NB4 (cell line): ENCODE measurements at regions not wholly inside any gene's neighbourhood (a gene's known extent, or its start where the extent isn't known, plus 50 kb on each side); places are given as distances from the start of the nearest gene placed in this dataset.

Source experiments
- DNase-seq: peaks from one replicate; pipeline ENCODE4 v3.0.0; 2010; ENCODE audit warnings: low read depth
- H3K4me3 ChIP-seq: one replicate; pipeline ENCODE4 v1.5.1; 2011; ENCODE audit warnings: mild to moderate bottlenecking, low read depth, low read length, moderate library complexity
- MYC ChIP-seq: IDR thresholded peaks from 2 replicates; pipeline ENCODE4 v1.6.1; 2011; ENCODE audit warnings: low read depth, low read length
- POLR2A ChIP-seq: IDR thresholded peaks from 2 replicates; pipeline ENCODE4 v1.6.1; 2011; ENCODE audit warnings: mild to moderate bottlenecking; ENCODE audit not compliant: insufficient read length; ENCODE audit errors: extremely low read depth
- TF ChIP-seq, protein P1 (sequence below): IDR thresholded peaks from one replicate; pipeline ENCODE4 v1.5.1; 2012; ENCODE audit warnings: low read depth, low read length
- TF ChIP-seq, protein P2 (sequence below): IDR thresholded peaks from 2 replicates; pipeline ENCODE4 v1.6.1; 2011; ENCODE audit warnings: low read depth, low read length

DNA sequence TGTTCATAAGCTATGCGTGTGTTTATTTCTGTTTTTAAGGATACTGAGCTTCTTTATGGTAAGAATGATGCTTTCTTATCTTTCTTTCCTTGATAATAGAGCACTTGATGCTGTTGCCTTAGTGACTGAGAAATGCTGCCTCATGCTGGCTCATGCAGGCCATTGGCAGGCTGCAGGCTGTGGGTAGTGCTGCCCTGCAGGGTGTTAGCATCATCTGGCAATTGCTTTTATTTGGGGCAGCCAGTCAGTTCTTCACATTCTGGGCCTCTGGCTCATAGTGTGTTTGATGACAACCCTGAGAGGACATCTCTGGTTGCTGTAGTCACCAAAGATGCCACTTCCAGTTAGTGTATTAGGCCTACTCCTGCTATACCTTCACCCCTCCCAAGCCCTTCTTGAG is 66.2 kb upstream of the ONECUT1 start:
- no peak overlapping the region for H3K4me3 ChIP-seq
- no peak for TF ChIP-seq MYC
- TF ChIP-seq, protein P1, sequence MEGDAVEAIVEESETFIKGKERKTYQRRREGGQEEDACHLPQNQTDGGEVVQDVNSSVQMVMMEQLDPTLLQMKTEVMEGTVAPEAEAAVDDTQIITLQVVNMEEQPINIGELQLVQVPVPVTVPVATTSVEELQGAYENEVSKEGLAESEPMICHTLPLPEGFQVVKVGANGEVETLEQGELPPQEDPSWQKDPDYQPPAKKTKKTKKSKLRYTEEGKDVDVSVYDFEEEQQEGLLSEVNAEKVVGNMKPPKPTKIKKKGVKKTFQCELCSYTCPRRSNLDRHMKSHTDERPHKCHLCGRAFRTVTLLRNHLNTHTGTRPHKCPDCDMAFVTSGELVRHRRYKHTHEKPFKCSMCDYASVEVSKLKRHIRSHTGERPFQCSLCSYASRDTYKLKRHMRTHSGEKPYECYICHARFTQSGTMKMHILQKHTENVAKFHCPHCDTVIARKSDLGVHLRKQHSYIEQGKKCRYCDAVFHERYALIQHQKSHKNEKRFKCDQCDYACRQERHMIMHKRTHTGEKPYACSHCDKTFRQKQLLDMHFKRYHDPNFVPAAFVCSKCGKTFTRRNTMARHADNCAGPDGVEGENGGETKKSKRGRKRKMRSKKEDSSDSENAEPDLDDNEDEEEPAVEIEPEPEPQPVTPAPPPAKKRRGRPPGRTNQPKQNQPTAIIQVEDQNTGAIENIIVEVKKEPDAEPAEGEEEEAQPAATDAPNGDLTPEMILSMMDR: no peak
- TF ChIP-seq, protein P2, sequence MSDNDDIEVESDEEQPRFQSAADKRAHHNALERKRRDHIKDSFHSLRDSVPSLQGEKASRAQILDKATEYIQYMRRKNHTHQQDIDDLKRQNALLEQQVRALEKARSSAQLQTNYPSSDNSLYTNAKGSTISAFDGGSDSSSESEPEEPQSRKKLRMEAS: no peak
- TF ChIP-seq POLR2A: no peak
- DNase-seq: no peak

DNA sequence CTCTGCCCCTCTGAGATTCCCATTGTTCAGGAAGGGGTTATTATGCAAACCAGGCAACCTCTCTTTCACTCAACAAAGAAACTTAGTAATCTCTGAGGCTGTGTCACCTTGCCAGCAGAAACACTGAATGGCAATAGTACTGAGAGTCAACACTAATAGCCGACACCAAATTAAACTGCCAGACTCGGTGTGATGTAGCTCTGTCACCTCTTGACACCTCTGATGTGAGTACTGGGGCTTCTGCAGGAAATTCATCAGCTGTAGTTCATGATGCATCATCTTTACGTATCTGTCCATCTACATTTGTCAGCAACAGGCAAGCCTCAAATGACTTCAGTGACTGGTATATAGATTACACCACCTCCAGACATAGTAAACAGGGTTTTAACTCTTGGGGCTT is 65.0 kb upstream of the ONECUT1 start:
- no peak for DNase-seq
- TF ChIP-seq, protein P2: no peak
- TF ChIP-seq POLR2A (no peak), MYC (no peak)
- TF ChIP-seq, protein P1: no peak
- H3K4me3 ChIP-seq: no peak overlapping the region

DNA sequence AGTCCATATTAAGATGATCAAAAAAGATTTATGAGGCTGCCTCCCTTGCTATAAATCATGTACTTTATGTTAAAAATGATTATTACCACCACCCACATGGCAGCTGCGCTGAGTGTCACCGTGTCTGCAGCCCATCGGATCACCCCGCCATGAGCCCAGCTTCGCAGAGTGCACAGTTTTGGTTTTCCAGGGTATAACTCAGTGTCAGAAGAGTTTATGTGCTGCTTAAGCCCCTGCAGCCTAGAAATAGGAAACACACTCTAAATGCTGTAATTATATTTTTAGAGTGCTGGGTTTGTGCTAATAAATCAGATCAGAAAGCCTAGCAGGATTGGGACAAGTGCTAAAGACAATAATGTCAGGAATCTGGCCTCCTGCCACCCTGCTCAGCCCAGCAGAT is 54.7 kb upstream of the ONECUT1 start:
- TF ChIP-seq, protein P1: no peak
- TF ChIP-seq, protein P2: no peak
- TF ChIP-seq MYC (no peak), POLR2A (no peak)
- H3K4me3 ChIP-seq: no peak overlapping the region
- no peak for DNase-seq
